ENCODE measurements at regions not wholly inside any gene's neighbourhood (a gene's known extent, or its start where the extent isn't known, plus 50 kb on each side); places are given as distances from the start of the nearest gene placed in this dataset.

DNA sequence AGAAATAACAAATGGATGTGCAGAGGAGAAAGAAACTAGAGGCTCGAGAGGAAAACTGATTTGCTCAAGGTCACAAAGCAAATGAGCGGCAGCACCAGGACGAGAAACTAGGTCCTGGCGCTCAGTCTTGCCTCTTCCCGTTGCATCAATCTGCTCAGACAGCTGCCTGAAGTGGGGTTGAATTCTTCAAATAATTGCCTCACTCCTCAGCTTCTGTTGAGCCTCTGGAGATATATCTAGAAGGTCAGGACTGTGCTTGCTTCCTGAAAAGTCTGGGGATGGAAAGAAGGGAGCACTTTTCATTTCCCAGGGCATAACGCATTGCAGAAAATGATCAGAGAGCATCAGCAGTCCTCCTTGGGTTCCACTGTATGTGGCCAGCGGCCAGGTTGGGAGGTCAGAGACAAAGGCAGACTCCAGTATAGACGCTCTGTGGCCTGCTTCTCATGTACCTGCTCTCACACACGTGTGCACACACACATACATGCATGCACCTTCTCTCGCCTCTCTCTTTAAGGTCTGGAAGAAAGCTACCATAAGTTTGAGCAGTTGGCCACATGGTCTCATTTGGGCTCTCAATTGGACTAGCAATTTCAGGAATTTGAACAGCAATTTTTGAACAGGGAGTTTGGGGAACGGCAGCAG, 83.7 kb upstream of the DUSP5 start:
- no peak overlapping the region for H3K27ac ChIP-seq (ENCODE audit: extremely low read length, insufficient read depth, low read length)
- no peaks in the 10 kb centered on the region for H3K36me3 ChIP-seq (replicated peaks in 1 of 2; ENCODE audit: control insufficient read depth in 1 of 2, insufficient read depth in 2 of 2, low read length in 2 of 2)
- 21% methylated on average over 8 of the region's 11 CpGs for WGBS (ENCODE audit: low lambda C conversion rate)
- CTCF ChIA-PET (ENCODE audit: low intra/inter-chr PET ratio, low total read pairs), result no interaction called here
- DNase-seq (ENCODE audit: low spot score) (no peak), ATAC-seq (peak; percentile 11; the same call in 1 of the 3 replicates), FAIRE-seq (no peak)
- POLR2A ChIA-PET, result no interaction called here
- H3K9me3 ChIP-seq (ENCODE audit: low read length), result no peaks in the 10 kb centered on the region
- BruUV-seq (replicated peaks), result no TSS peak
- no peak overlapping the region for H3K4me3 ChIP-seq (replicated peaks in 1 of 3; ENCODE audit: insufficient read depth in 1 of 3, low read depth in 2 of 3, low read length in 3 of 3)
- H3K79me2 ChIP-seq (ENCODE audit: insufficient read depth, low read length), result no peaks in the 10 kb centered on the region
- H2AFZ ChIP-seq (ENCODE audit: low read length), result no peak overlapping the region
- no peak overlapping the region for H3K9ac ChIP-seq (ENCODE audit: insufficient read depth, low read depth, low read length)
- in situ Hi-C loops (cut with HindIII; ENCODE audit: extremely low pct_ligation_motif_present, low pct_unique_long_range_greater_than_20kb), result no loop called here
- H4K20me1 ChIP-seq (ENCODE audit: insufficient read depth, low read length), result no peaks in the 10 kb centered on the region
- peak overlapping the region; percentile 13; the same call in 1 of the 2 replicates for H3K4me2 ChIP-seq (ENCODE audit: low read depth, low read length)
- intact Hi-C loops (cut with micrococcal nuclease; ENCODE audit: unreplicated experiment), result no loop called here
- H3K27me3 ChIP-seq (ENCODE audit: control insufficient read depth in 1 of 2, insufficient read depth in 2 of 2, low read length in 2 of 2), result peaks cover 5 to 16% of the 10 kb centered on the region in 2 experiments; a peak in 3 of 5 replicates
- TF ChIP-seq ZNF549 (CRISPR knock-in tag; IDR thresholded peaks at IDR 0.05), result no peak
- TF ChIP-seq ZSCAN12 (CRISPR knock-in tag; IDR thresholded peaks at IDR 0.05), result no peak
- TF ChIP-seq KDM5B (CRISPR knock-in tag; IDR thresholded peaks at IDR 0.05; ENCODE audit: borderline replicate concordance), result no peak
- no peak for TF ChIP-seq ZNF205 (CRISPR knock-in tag; IDR thresholded peaks at IDR 0.05)
- TF ChIP-seq SP4 (CRISPR knock-in tag; IDR thresholded peaks at IDR 0.05), result no peak
- TF ChIP-seq, protein P1, sequence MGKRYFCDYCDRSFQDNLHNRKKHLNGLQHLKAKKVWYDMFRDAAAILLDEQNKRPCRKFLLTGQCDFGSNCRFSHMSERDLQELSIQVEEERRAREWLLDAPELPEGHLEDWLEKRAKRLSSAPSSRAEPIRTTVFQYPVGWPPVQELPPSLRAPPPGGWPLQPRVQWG (CRISPR knock-in tag; IDR thresholded peaks at IDR 0.05; ENCODE audit: borderline replicate concordance, low read depth), result no peak
- TF ChIP-seq, protein P2, sequence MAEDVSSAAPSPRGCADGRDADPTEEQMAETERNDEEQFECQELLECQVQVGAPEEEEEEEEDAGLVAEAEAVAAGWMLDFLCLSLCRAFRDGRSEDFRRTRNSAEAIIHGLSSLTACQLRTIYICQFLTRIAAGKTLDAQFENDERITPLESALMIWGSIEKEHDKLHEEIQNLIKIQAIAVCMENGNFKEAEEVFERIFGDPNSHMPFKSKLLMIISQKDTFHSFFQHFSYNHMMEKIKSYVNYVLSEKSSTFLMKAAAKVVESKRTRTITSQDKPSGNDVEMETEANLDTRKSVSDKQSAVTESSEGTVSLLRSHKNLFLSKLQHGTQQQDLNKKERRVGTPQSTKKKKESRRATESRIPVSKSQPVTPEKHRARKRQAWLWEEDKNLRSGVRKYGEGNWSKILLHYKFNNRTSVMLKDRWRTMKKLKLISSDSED (CRISPR knock-in tag; IDR thresholded peaks at IDR 0.05), result no peak
- TF ChIP-seq, protein P3, sequence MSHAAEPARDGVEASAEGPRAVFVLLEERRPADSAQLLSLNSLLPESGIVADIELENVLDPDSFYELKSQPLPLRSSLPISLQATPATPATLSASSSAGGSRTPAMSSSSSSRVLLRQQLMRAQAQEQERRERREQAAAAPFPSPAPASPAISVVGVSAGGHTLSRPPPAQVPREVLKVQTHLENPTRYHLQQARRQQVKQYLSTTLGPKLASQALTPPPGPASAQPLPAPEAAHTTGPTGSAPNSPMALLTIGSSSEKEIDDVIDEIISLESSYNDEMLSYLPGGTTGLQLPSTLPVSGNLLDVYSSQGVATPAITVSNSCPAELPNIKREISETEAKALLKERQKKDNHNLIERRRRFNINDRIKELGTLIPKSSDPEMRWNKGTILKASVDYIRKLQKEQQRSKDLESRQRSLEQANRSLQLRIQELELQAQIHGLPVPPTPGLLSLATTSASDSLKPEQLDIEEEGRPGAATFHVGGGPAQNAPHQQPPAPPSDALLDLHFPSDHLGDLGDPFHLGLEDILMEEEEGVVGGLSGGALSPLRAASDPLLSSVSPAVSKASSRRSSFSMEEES (CRISPR knock-in tag; IDR thresholded peaks at IDR 0.05), result no peak
- TF ChIP-seq ZNF431 (CRISPR knock-in tag; IDR thresholded peaks at IDR 0.05; ENCODE audit: borderline replicate concordance, low read depth), result no peak
- TF ChIP-seq, protein P4, sequence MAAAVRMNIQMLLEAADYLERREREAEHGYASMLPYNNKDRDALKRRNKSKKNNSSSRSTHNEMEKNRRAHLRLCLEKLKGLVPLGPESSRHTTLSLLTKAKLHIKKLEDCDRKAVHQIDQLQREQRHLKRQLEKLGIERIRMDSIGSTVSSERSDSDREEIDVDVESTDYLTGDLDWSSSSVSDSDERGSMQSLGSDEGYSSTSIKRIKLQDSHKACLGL (CRISPR knock-in tag; IDR thresholded peaks at IDR 0.05), result no peak
- no peak for TF ChIP-seq CHD4 (IDR thresholded peaks at IDR 0.05; ENCODE audit: borderline replicate concordance, low read length)
- TF ChIP-seq RCOR2 (CRISPR knock-in tag; IDR thresholded peaks at IDR 0.05), result no peak
- peaks cover 50% of the 10 kb centered on the region for H3K4me1 ChIP-seq (ENCODE audit: insufficient read depth, low read length)

Measured in HepG2 (cell line).